ENCODE measurements at regions not wholly inside any gene's neighbourhood (a gene's known extent, or its start where the extent isn't known, plus 50 kb on each side); places are given as distances from the start of the nearest gene placed in this dataset.
"Not testable (repeated sequence)": the region's sequence is repeated elsewhere in the genome, so short reads cannot be mapped to it uniquely, and the experiment has no call there.

GRCh38 chr6:9292975-9293374 is 857.6 kb upstream of the SLC35B3 start:
- no peak overlapping the region for H3K27ac ChIP-seq
- TF ChIP-seq CTCF (conservative IDR thresholded peaks at IDR 0.05): no peak

- not testable (repeated sequence) for H3K27ac ChIP-seq
Observed at GRCh38 chr6:9290342-9290741, 855.0 kb upstream of the SLC35B3 start.

GRCh38 chr6:9272671-9273070 is 837.3 kb upstream of the SLC35B3 start:
- no peak for TF ChIP-seq CTCF (conservative IDR thresholded peaks at IDR 0.05)
- no peak overlapping the region for H3K27ac ChIP-seq

GRCh38 chr6:9266741-9267140 is 831.4 kb upstream of the SLC35B3 start:
- no peak for TF ChIP-seq CTCF (conservative IDR thresholded peaks at IDR 0.05)
- no peak overlapping the region for H3K27ac ChIP-seq

- H3K27ac ChIP-seq: no peak overlapping the region
- no peak for TF ChIP-seq CTCF (conservative IDR thresholded peaks at IDR 0.05)
Observed at GRCh38 chr6:9257215-9257614, 821.9 kb upstream of the SLC35B3 start.

- no peak for TF ChIP-seq CTCF (conservative IDR thresholded peaks at IDR 0.05)
Observed at GRCh38 chr6:9254251-9254650, 818.9 kb upstream of the SLC35B3 start.

GRCh38 chr6:9252799-9253198 is 817.5 kb upstream of the SLC35B3 start:
- TF ChIP-seq CTCF (conservative IDR thresholded peaks at IDR 0.05): no peak
- no peak overlapping the region for H3K27ac ChIP-seq

More at GRCh38 chr6:9254251-9254650, 818.9 kb upstream of the SLC35B3 start:
- no peak overlapping the region for H3K27ac ChIP-seq

GRCh38 chr6:9250852-9251251 is 815.5 kb upstream of the SLC35B3 start:
- H3K27ac ChIP-seq: no peak overlapping the region
- peak; percentile 61 for TF ChIP-seq CTCF (conservative IDR thresholded peaks at IDR 0.05)

All from VCaP (cell line).